ENCODE measurements at regions not wholly inside any gene's neighbourhood (a gene's known extent, or its start where the extent isn't known, plus 50 kb on each side); places are given as distances from the start of the nearest gene placed in this dataset.

DNA sequence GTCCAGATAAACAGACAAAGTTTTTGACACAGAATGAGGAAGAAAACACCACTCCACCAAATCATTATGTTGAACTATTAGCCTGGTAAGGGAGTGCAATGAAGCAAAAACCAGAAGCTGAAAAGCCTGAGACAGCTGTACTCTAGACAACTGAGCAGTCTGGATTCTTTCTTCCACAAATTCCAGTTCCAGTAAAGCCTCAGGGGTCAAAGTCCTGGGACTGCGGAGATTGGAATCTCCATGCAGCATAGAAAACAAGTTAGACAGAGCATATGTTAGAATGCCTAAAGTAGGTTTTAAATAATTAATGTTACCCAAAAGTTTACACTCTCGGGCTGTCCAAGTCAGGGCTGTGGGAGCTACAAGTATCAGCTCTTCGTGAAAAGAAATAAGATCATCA is 263.2 kb downstream of the TECRL start:
- Histone ChIP-seq H3K4me3 (no peak overlapping the region), H3K27ac (no peak overlapping the region), H3K27me3 (no peaks in the 10 kb centered on the region), H3K4me1 (no peaks in the 10 kb centered on the region), H3K36me3 (no peaks in the 10 kb centered on the region), H3K9me3 (peaks cover 0 to 5% of the 10 kb centered on the region in 2 donors)
- DNase-seq (ENCODE audit: low spot score in 2 of 2), result no peak
- intact Hi-C loops (cut with DNase I), result no loop called here
- TF ChIP-seq, protein P1, sequence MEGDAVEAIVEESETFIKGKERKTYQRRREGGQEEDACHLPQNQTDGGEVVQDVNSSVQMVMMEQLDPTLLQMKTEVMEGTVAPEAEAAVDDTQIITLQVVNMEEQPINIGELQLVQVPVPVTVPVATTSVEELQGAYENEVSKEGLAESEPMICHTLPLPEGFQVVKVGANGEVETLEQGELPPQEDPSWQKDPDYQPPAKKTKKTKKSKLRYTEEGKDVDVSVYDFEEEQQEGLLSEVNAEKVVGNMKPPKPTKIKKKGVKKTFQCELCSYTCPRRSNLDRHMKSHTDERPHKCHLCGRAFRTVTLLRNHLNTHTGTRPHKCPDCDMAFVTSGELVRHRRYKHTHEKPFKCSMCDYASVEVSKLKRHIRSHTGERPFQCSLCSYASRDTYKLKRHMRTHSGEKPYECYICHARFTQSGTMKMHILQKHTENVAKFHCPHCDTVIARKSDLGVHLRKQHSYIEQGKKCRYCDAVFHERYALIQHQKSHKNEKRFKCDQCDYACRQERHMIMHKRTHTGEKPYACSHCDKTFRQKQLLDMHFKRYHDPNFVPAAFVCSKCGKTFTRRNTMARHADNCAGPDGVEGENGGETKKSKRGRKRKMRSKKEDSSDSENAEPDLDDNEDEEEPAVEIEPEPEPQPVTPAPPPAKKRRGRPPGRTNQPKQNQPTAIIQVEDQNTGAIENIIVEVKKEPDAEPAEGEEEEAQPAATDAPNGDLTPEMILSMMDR (IDR thresholded peaks at IDR 0.05), result no peak

DNA sequence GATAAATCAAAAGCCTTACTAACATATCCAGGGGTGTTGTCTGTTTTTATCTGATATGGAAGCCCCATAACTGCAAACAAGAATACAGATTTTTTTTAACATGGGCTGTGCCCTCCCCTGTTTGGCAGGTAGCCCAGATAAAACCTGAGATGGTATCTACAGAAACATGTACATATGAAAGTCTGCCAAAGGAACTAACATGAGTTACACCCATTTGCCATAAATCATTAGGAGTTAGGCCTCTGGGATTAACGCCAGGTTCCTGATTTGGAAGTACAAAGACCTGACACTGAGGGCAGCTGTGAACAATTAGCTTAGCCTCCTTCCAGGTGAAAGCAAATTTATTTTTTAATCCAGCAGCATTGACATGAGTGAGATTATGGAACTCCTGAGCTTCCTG is 264.3 kb downstream of the TECRL start:
- peaks cover 0 to 5% of the 10 kb centered on the region in 2 donors for H3K9me3 ChIP-seq
- TF ChIP-seq, protein P1 (IDR thresholded peaks at IDR 0.05), result no peak
- no peak overlapping the region for H3K27ac ChIP-seq
- DNase-seq (ENCODE audit: low spot score in 2 of 2), result no peak
- H3K27me3 ChIP-seq, result no peaks in the 10 kb centered on the region
- H3K4me3 ChIP-seq, result no peak overlapping the region
- no peaks in the 10 kb centered on the region for H3K36me3 ChIP-seq
- no peaks in the 10 kb centered on the region for H3K4me1 ChIP-seq
- intact Hi-C loops (cut with DNase I), result no loop called here

DNA sequence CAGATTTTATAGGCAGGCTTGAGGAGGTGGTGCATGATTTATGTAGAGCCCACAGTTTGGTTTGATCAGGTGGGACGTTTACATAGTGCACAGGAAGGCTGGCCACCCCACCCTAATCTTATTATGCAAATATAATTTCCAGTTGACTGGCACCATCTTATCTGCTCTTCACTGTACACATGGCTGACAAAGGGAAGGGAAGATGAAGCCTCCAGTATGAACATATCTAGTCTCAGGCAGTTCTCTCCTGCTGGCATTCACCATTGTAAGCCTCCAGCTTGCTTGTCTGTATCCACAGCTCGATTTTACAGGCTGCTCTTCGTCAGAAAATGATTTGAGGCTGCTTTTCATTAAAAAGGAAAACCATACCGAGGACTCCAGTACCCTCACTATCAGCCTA is 278.3 kb downstream of the TECRL start:
- intact Hi-C loops (cut with DNase I), result no loop called here
- TF ChIP-seq, protein P1 (IDR thresholded peaks at IDR 0.05), result no peak
- H3K4me1 ChIP-seq, result no peaks in the 10 kb centered on the region
- DNase-seq (ENCODE audit: low spot score in 2 of 2), result no peak
- H3K9me3 ChIP-seq, result no peaks in the 10 kb centered on the region
- no peaks in the 10 kb centered on the region for H3K27me3 ChIP-seq
- no peak overlapping the region for H3K27ac ChIP-seq
- no peak overlapping the region for H3K4me3 ChIP-seq
- no peaks in the 10 kb centered on the region for H3K36me3 ChIP-seq

DNA sequence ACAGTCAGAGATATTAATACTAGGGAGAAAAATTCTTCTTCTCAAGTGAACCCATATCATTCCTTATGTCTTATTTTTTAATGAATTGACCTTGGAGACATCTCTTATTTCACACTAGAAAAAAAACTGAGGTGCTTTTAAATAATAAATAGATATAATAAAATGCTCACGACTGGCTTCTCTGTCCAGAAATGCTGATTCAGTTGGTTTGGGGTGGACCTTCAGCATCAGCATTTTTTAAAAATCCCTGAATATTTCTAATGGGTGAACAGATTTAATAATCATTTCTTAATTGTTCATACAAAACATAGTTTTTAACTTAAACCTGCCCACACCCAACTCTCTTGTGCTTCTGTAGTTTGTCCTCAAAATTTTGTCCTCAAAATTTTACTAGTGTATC is 283.9 kb downstream of the TECRL start:
- Histone ChIP-seq H3K27me3 (no peaks in the 10 kb centered on the region), H3K4me1 (no peaks in the 10 kb centered on the region), H3K36me3 (no peaks in the 10 kb centered on the region), H3K9me3 (no peaks in the 10 kb centered on the region), H3K27ac (no peak overlapping the region), H3K4me3 (no peak overlapping the region)
- intact Hi-C loops (cut with DNase I), result no loop called here
- no peak for DNase-seq (ENCODE audit: low spot score in 2 of 2)
- TF ChIP-seq, protein P1 (IDR thresholded peaks at IDR 0.05), result no peak

DNA sequence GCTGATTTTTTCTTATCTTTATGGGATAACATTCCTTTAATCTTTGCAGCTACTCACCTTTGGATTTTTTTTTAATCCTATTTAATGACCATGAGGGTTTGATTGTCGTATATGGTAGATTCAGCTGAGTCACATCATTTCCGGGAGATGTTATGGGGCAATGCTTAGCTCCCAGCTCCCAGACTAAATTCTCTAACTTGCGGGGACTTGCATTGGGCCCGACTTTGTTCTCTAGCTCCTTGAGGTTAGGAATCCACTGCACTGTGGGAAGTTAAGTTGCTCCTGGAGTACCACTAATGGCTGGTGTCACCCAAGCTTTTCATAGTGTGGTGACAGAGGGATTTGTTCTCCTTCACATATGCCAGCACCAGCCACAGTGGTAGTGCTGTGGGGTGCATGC is 287.4 kb downstream of the TECRL start:
- intact Hi-C loops (cut with DNase I), result no loop called here
- Histone ChIP-seq H3K36me3 (no peaks in the 10 kb centered on the region), H3K9me3 (peaks cover 0 to 3% of the 10 kb centered on the region in 2 donors), H3K27ac (no peak overlapping the region), H3K27me3 (no peaks in the 10 kb centered on the region), H3K4me1 (no peaks in the 10 kb centered on the region), H3K4me3 (no peak overlapping the region)
- TF ChIP-seq, protein P1 (IDR thresholded peaks at IDR 0.05), result no peak
- DNase-seq (ENCODE audit: low spot score in 2 of 2), result no peak

DNA sequence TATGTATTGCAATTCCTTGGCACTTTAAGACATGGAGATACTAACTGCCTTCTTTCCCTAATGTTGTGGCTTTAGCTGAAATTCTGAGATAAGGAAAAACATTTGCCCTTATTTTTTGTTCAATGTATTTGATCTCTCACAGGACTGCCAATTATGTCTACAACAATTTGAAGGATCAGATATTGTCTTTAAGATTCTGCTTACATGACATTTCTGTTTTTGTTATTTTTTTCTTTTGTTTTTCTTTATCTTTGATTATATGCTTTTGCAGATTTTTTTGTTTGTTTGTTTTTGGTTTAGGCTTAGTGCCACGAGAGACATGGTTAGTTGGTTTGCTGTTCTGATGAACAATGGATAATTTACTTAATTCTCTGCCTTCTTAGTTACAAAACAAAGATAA is 303.3 kb downstream of the TECRL start:
- intact Hi-C loops (cut with DNase I), result no loop called here
- no peaks in the 10 kb centered on the region for H3K4me1 ChIP-seq
- no peak overlapping the region for H3K27ac ChIP-seq
- H3K4me3 ChIP-seq, result no peak overlapping the region
- no peaks in the 10 kb centered on the region for H3K27me3 ChIP-seq
- DNase-seq (ENCODE audit: low spot score in 2 of 2), result no peak
- TF ChIP-seq, protein P1 (IDR thresholded peaks at IDR 0.05), result no peak
- no peaks in the 10 kb centered on the region for H3K9me3 ChIP-seq
- no peaks in the 10 kb centered on the region for H3K36me3 ChIP-seq
